ENCODE measurements at regions not wholly inside any gene's neighbourhood (a gene's known extent, or its start where the extent isn't known, plus 50 kb on each side); places are given as distances from the start of the nearest gene placed in this dataset.

GRCh38 chr3:38969317-38970235 lies 82.2 kb downstream of the SCN11A start:
- no peaks in the 10 kb centered on the region for H3K36me3 ChIP-seq
- no peak overlapping the region for H3K4me3 ChIP-seq
- TF ChIP-seq, protein P1, sequence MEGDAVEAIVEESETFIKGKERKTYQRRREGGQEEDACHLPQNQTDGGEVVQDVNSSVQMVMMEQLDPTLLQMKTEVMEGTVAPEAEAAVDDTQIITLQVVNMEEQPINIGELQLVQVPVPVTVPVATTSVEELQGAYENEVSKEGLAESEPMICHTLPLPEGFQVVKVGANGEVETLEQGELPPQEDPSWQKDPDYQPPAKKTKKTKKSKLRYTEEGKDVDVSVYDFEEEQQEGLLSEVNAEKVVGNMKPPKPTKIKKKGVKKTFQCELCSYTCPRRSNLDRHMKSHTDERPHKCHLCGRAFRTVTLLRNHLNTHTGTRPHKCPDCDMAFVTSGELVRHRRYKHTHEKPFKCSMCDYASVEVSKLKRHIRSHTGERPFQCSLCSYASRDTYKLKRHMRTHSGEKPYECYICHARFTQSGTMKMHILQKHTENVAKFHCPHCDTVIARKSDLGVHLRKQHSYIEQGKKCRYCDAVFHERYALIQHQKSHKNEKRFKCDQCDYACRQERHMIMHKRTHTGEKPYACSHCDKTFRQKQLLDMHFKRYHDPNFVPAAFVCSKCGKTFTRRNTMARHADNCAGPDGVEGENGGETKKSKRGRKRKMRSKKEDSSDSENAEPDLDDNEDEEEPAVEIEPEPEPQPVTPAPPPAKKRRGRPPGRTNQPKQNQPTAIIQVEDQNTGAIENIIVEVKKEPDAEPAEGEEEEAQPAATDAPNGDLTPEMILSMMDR (IDR thresholded peaks at IDR 0.05): no peak
- H3K4me1 ChIP-seq: no peaks in the 10 kb centered on the region
- H3K9me3 ChIP-seq: no peaks in the 10 kb centered on the region
- peaks cover 10% of the 10 kb centered on the region for H3K27me3 ChIP-seq
- ATAC-seq: no peak
- H3K27ac ChIP-seq: no peak overlapping the region
- no peak for DNase-seq
- intact Hi-C loops (cut with DNase I): no loop called here

GRCh38 chr3:38968891-38969290 lies 82.9 kb downstream of the SCN11A start:
- Histone ChIP-seq H3K9me3 (no peaks in the 10 kb centered on the region), H3K4me1 (no peaks in the 10 kb centered on the region), H3K36me3 (no peaks in the 10 kb centered on the region), H3K4me3 (no peak overlapping the region), H3K27ac (no peak overlapping the region), H3K27me3 (peaks cover 10% of the 10 kb centered on the region)
- intact Hi-C loops (cut with DNase I): no loop called here
- no peak for DNase-seq
- TF ChIP-seq, protein P1 (IDR thresholded peaks at IDR 0.05): no peak
- no peak for ATAC-seq

DNA sequence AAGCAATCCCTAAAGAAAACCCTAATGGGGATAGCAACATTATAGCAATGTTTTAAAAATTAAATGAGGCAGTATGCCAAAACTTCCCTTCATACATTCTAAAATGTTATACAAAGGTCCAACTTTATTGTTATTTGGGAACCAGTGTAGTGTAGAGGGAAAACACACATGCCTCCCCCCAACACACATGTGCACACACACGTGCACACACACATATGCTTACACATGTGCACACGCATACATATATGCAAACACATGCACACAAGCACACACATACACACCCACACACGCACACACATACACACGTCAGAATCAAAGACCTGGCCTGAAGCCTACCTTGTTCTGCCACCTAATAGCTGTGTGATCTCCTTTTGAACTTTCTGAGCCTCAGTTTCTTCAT lies 83.3 kb downstream of the SCN11A start:
- H3K4me1 ChIP-seq: no peaks in the 10 kb centered on the region
- no peak overlapping the region for H3K4me3 ChIP-seq
- TF ChIP-seq, protein P1 (IDR thresholded peaks at IDR 0.05): no peak
- no peak overlapping the region for H3K27ac ChIP-seq
- intact Hi-C loops (cut with DNase I): no loop called here
- no peaks in the 10 kb centered on the region for H3K9me3 ChIP-seq
- peaks cover 10% of the 10 kb centered on the region for H3K27me3 ChIP-seq
- DNase-seq (no peak), ATAC-seq (no peak)
- no peaks in the 10 kb centered on the region for H3K36me3 ChIP-seq

DNA sequence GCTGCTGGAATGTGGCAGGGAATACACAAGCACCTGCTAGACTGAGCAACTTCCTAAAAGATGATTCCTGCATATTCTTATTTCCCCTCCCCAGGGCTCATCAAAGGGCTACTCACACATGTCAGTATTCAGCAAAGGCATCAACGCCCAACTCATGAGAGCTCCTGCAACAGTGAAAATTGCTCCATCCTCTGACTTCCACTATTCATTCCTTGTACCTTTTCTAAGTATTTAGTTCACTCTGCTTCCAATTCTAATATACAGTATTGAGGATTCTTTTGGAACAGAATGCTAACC lies 84.1 kb downstream of the SCN11A start:
- Histone ChIP-seq H3K9me3 (no peaks in the 10 kb centered on the region), H3K27me3 (peaks cover 9% of the 10 kb centered on the region), H3K36me3 (no peaks in the 10 kb centered on the region), H3K4me1 (no peaks in the 10 kb centered on the region), H3K27ac (no peak overlapping the region), H3K4me3 (no peak overlapping the region)
- intact Hi-C loops (cut with DNase I): no loop called here
- DNase-seq: no peak
- TF ChIP-seq, protein P1 (IDR thresholded peaks at IDR 0.05): no peak
- no peak for ATAC-seq

- ATAC-seq (no peak), DNase-seq (no peak)
- TF ChIP-seq, protein P1 (IDR thresholded peaks at IDR 0.05): no peak
- intact Hi-C loops (cut with DNase I): no loop called here
- no peaks in the 10 kb centered on the region for H3K4me1 ChIP-seq
- peaks cover 3% of the 10 kb centered on the region for H3K27me3 ChIP-seq
- H3K36me3 ChIP-seq: no peaks in the 10 kb centered on the region
- H3K27ac ChIP-seq: no peak overlapping the region
- no peak overlapping the region for H3K4me3 ChIP-seq
- H3K9me3 ChIP-seq: no peaks in the 10 kb centered on the region
Measured at GRCh38 chr3:38966811-38967692, 84.7 kb downstream of the SCN11A start.
